Large intestine (tissue), 3 donors: ENCODE measurements at regions not wholly inside any gene's neighbourhood (a gene's known extent, or its start where the extent isn't known, plus 50 kb on each side); places are given as distances from the start of the nearest gene placed in this dataset.

Experiments used
- DNase-seq, 2 donors: peaks; one replicate each; pipeline versions ENCODE4 v3.0.0 to v3.0.0-alpha.2; 2013
- H3K27ac ChIP-seq: one replicate; pipeline ENCODE4 v1.5.1; 2013; ENCODE audit warnings: low read length
- H3K27me3 ChIP-seq: 2 replicates; pipeline ENCODE4 v1.6.1; 2013; ENCODE audit warnings: low read length; ENCODE audit not compliant: control insufficient read depth, insufficient read depth
- H3K36me3 ChIP-seq: 2 replicates; pipeline ENCODE4 v1.6.1; 2013; ENCODE audit warnings: low read length; ENCODE audit not compliant: control insufficient read depth, insufficient read depth
- H3K4me1 ChIP-seq: one replicate; pipeline ENCODE4 v1.6.1; 2013; ENCODE audit warnings: low read length; ENCODE audit not compliant: control insufficient read depth, insufficient read depth
- H3K4me3 ChIP-seq: one replicate; pipeline ENCODE4 v1.5.1; 2013; ENCODE audit warnings: low read length
- H3K9me3 ChIP-seq: one replicate; pipeline ENCODE4 v1.6.1; 2013; ENCODE audit warnings: mild to moderate bottlenecking, low read depth, low read length, moderate library complexity; ENCODE audit not compliant: control insufficient read depth
- WGBS: methylation state at CpG from one replicate; pipeline ENCODE4 v1.1.5; 2013; ENCODE audit warnings: low lambda C conversion rate; ENCODE audit not compliant: insufficient coverage; 5-methylcytosine and 5-hydroxymethylcytosine counted together

DNA sequence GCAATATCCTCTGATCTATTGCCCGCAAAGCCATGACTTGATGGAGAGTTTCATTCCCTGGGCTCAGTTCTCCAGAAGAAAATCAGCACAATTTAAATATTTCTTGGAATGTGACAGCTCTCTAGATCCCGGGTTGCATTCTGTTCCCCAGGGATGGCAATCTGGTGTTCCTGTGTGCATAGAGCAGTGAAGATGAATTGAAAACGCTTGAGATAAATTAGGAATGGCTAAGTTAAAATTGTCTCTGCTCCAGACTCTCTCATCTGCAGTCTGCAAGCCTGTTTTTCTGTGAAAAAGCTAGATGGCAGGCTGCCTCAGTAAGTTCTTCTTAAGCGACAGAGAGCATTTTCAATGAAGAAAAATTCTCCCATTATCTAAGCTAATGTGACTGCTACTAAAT is 582.5 kb upstream of the MGAT4C start:
- Histone ChIP-seq H3K9me3 (no peaks in the 10 kb centered on the region), H3K27me3 (no peaks in the 10 kb centered on the region), H3K36me3 (no peaks in the 10 kb centered on the region), H3K27ac (no peak overlapping the region), H3K4me1 (no peaks in the 10 kb centered on the region), H3K4me3 (no peak overlapping the region)
- 88% methylated on average over 1 of the region's 4 CpGs for WGBS
- peak in 1 of 2 donors; percentile 4 for DNase-seq

DNA sequence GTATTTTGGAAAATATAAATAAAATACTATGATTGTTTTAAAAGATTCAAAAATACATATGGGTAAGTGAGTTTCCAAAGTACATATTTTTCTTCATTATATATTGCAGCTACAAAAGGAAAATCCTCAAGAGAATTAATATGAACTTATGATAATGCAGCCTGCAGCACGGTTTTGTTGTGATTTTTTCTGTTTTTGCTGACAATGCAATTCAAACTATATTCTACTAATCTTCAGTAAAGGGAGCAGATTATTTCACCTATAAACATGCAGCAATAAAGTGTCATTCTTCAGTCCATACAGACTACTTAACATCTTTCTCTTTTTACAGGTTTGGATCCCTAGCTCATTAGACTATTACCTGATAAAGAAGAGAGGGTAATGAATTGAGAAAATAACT is 582.1 kb upstream of the MGAT4C start:
- DNase-seq = no peak
- H3K36me3 ChIP-seq = no peaks in the 10 kb centered on the region
- H3K4me1 ChIP-seq = no peaks in the 10 kb centered on the region
- WGBS = no CpG with 5 or more reads among the region's 1 CpG
- H3K27me3 ChIP-seq = no peaks in the 10 kb centered on the region
- no peak overlapping the region for H3K4me3 ChIP-seq
- no peak overlapping the region for H3K27ac ChIP-seq
- no peaks in the 10 kb centered on the region for H3K9me3 ChIP-seq

DNA sequence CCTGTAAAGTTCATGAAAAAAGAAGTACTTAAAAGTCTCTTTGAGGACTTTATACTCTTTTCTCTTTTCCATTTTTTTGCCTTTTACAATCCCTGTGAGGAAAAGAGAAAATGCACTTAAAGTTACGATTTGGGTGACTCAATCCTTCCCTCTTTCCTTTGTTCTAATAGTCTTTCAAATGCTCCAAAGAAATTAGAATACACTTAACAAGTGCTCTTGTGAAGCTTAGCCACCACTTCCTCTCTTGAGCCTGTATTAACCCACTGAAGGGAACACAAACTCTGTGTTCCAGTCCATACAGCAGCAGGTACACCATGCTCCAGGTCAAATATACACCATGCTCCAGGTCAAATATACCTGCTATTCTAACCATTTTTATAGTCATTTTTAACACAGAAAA is 581.1 kb upstream of the MGAT4C start:
- H3K4me3 ChIP-seq = no peak overlapping the region

DNA sequence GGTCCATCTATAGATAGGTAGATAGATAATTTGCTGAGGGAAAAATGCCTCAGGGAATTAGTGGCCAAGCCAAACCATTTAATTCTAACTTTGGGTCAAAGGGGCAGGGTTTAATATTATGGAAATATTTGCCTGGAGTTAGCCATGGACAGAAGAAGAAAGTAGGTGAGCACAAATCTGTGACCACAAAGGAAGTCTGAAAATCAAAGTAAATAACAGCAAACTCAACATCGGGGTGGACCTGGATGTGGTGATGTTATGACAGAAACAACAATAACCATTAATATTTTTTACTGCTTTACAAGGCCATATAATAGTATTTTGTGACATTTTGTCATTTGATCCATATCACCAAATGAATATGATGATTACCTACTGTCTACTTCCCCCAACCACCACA is 578.0 kb upstream of the MGAT4C start:
- no CpG with 5 or more reads among the region's 1 CpG for WGBS
- no peaks in the 10 kb centered on the region for H3K4me1 ChIP-seq
- no peaks in the 10 kb centered on the region for H3K9me3 ChIP-seq
- H3K36me3 ChIP-seq = no peaks in the 10 kb centered on the region
- no peak overlapping the region for H3K27ac ChIP-seq
- H3K27me3 ChIP-seq = no peaks in the 10 kb centered on the region
- H3K4me3 ChIP-seq = no peak overlapping the region
- DNase-seq = no peak

More for the DNA sequence above, 581.1 kb upstream of the MGAT4C start:
- Histone ChIP-seq H3K27me3 (no peaks in the 10 kb centered on the region), H3K4me1 (no peaks in the 10 kb centered on the region), H3K9me3 (no peaks in the 10 kb centered on the region), H3K27ac (no peak overlapping the region), H3K36me3 (no peaks in the 10 kb centered on the region)
- no CpG with 5 or more reads among the region's 1 CpG for WGBS
- no peak for DNase-seq

DNA sequence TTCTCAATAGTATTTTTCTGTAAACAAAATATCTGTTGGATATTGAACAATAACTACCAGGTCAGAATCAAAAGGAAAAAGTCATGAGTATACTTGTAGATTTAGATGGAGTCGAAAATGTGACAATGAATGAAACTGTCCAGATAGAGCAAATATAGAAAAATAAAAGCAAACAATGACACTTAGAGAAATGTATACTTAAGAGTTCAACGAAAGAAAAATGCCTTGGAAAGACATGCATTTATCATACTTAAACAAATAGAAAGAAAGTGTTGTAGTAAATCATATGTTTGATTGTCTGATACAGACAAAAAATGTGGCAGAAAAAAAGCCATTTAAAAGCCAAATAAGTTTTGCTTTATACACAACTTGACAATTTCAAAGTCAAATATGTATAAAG is 571.2 kb upstream of the MGAT4C start:
- Histone ChIP-seq H3K27ac (no peak overlapping the region), H3K9me3 (no peaks in the 10 kb centered on the region), H3K36me3 (no peaks in the 10 kb centered on the region), H3K27me3 (no peaks in the 10 kb centered on the region), H3K4me3 (no peak overlapping the region), H3K4me1 (no peaks in the 10 kb centered on the region)
- DNase-seq = no peak
- WGBS = 36% methylated on average over 2 of the region's 2 CpGs

DNA sequence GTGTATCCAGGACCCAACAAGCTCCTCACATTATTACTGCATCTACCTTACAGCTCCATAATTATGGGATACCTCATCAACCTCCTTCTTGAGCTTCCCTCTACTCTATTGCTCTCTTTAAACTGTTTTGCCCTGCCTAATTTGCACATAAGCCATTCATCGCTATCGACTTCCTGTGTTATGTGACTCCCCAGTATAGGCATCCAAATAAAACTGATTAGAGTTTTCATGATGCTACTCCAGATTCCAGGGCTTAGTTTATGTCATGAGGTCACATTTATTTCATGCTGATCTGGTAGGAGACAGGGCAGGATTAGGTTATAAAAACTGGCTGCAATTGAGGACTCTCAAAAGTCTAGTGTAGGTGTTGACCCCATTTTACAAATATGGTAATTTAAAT is 569.9 kb upstream of the MGAT4C start:
- H3K4me3 ChIP-seq = no peak overlapping the region
- WGBS = 94% methylated on average over 2 of the region's 2 CpGs
- H3K36me3 ChIP-seq = no peaks in the 10 kb centered on the region
- no peaks in the 10 kb centered on the region for H3K27me3 ChIP-seq
- no peaks in the 10 kb centered on the region for H3K4me1 ChIP-seq
- no peak for DNase-seq
- no peak overlapping the region for H3K27ac ChIP-seq
- H3K9me3 ChIP-seq = no peaks in the 10 kb centered on the region

DNA sequence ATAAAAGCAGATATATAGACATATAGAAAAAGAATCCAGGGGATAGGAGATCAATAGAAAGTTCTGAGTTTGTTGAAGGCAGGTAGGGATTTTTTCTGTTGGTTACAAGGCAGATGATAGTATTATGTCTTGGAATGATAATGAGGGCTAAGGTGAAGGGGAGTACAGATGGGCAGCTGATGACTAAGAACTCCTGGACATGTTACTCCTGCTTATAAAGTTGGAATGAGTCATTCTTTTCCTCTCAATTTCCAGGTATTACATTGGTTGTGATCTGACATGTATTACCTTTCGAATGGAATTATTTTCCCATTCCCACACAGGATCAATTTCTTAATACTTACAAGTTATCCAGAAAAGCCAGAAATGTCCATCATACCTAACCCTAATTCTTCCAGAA is 545.2 kb upstream of the MGAT4C start:
- Histone ChIP-seq H3K27me3 (no peaks in the 10 kb centered on the region), H3K9me3 (no peaks in the 10 kb centered on the region), H3K4me1 (no peaks in the 10 kb centered on the region), H3K36me3 (no peaks in the 10 kb centered on the region), H3K4me3 (no peak overlapping the region), H3K27ac (no peak overlapping the region)
- 100% methylated on average over 1 of the region's 1 CpG for WGBS
- DNase-seq = no peak

DNA sequence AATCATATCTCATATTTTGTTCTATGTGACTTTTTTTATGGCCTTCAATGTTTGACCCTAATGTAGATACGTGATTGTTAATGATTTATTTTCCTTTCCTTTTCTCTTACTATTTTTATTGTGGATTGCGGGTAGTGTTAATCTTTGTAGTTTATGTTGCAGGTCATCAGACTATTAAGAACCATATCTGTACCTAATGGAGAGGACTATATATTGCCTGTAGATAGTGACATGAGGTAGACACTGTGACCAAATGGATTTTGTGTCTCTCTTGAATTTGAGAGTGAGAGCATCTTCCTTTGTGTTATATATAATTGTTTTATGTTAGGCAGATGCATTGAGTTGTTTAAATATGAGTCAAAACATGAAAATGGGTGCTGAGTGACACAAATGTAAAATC is 543.4 kb upstream of the MGAT4C start:
- no peaks in the 10 kb centered on the region for H3K4me1 ChIP-seq
- no peak overlapping the region for H3K27ac ChIP-seq
- H3K9me3 ChIP-seq = no peaks in the 10 kb centered on the region
- no peak for DNase-seq
- H3K4me3 ChIP-seq = no peak overlapping the region
- H3K27me3 ChIP-seq = no peaks in the 10 kb centered on the region
- WGBS = 57% methylated on average over 1 of the region's 2 CpGs
- no peaks in the 10 kb centered on the region for H3K36me3 ChIP-seq

DNA sequence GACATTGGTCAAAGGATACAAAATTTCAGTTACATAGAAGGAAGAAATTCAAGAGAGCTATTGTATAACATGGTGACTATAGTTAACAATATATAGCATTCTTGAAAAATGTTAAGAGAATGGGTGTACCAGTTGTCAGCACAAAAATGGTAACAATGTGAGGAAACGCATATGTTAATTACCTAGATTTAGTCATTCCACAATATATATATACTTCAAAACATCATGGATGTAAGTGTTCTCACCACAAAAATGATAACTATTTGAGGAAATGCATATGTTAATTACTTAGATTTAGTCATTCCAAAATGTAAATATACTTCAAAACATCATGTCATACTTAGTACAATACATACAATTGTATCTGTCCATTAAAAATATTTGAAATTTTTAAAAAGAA is 540.4 kb upstream of the MGAT4C start:
- Histone ChIP-seq H3K27me3 (no peaks in the 10 kb centered on the region), H3K4me3 (no peak overlapping the region), H3K4me1 (no peaks in the 10 kb centered on the region), H3K9me3 (no peaks in the 10 kb centered on the region), H3K27ac (no peak overlapping the region), H3K36me3 (no peaks in the 10 kb centered on the region)
- 100% methylated on average over 1 of the region's 1 CpG for WGBS
- no peak for DNase-seq

DNA sequence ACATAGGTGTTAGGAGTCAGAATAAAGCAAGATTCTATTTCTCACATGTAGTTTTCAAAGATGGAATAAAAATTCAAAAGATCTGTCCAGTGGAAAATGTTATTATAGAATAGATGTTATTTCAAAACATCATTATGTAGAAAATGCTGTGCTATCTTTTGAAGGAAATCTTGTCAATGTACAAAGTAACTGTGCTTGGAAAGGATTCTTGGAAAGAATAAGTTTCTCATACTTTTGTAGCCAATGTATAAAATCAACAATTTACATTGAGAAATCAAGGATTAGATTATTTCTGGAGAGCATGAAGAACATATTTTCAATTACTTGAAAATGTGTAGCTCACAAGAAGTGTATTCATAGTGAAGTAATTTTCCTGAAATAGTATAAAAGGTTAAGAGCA is 532.5 kb upstream of the MGAT4C start:
- H3K4me1 ChIP-seq = no peaks in the 10 kb centered on the region
- no peak overlapping the region for H3K27ac ChIP-seq
- H3K4me3 ChIP-seq = no peak overlapping the region
- H3K27me3 ChIP-seq = no peaks in the 10 kb centered on the region
- no peaks in the 10 kb centered on the region for H3K9me3 ChIP-seq
- H3K36me3 ChIP-seq = no peaks in the 10 kb centered on the region
- DNase-seq = no peak

DNA sequence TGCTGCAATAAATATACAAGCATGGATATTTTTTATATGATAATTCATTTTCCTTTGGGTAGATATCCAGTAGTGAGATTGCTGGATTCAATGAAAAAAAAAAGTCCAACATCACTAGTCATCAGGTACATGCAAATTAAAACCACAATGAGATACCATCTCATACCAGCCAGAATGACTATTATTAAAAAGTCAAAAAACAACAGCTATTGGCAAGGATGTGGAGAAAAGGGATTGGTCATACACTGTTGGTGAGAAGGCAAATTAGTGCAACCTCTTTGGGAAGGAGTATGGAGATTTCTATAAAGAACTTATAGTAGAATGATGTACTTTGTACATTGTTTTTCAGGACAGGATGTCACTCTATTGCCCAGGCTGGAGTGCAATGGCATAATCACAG is 531.2 kb upstream of the MGAT4C start:
- no peaks in the 10 kb centered on the region for H3K9me3 ChIP-seq
- H3K27me3 ChIP-seq = no peaks in the 10 kb centered on the region
- H3K4me3 ChIP-seq = no peak overlapping the region
- no peaks in the 10 kb centered on the region for H3K4me1 ChIP-seq
- no peak for DNase-seq
- no peaks in the 10 kb centered on the region for H3K36me3 ChIP-seq
- no peak overlapping the region for H3K27ac ChIP-seq
